GM18873 (cell line): ENCODE measurements at regions not wholly inside any gene's neighbourhood (a gene's known extent, or its start where the extent isn't known, plus 50 kb on each side); places are given as distances from the start of the nearest gene placed in this dataset.

Experiments
- ATAC-seq: cut with Tn5 transposase; IDR thresholded peaks from one replicate; pipeline ENCODE4 v1.9.1; 2021; ENCODE audit warnings: mild to moderate bottlenecking, moderate library complexity, moderate number of reproducible peaks; ENCODE audit not compliant: unreplicated experiment, low FRiP score

DNA sequence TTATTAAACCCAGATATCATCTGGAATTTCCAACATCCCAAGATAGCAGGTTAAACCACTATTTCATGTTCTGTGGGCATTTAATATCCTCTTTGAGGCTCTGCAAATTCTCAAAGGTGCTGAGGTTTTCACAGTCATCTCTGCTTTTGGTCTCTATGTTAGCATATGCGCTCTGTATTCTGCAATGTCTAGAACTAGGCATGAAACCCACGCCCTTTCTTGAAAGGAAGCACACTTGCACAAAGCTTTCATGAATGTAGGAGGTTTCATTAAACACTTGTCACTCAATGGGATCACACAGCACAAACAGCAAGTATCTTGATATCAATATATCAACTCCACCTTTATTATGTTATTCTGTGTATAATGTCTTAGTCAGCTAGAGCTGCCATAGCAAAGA lies 172.0 kb upstream of the USP24 start:
- no peak for ATAC-seq

GRCh38 chr1:55386456-55386855 lies 171.3 kb upstream of the USP24 start:
- no peak for ATAC-seq

DNA sequence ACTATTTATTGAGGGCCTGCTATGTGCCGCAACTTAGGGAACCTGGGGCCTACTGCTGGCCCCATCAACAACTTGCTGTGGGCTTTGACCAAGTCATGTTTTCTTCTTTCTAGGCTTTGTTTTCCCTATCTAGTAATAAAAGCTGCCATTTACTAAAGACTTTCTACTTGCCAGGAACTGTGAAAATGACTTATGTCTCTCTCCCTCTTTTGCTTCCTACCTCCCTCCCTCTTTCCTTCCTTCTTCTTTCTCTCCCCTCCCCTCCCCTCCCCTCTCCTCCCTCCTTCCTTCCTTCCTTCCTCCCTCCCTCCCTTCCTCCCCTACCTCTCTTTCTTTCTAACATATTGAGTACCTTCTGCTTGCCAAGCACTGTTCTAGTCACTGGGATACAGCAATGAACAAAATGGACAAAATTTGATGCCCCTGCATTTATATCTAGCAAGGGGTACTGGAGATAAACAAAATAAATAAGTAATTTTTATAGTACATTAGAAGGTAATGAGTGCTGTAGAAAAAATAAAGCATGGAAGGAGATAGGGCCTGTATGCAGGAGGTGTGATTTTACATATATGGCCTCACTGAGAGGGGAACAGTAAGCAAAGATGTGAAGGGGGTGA lies 170.3 kb upstream of the USP24 start:
- ATAC-seq = no peak

DNA sequence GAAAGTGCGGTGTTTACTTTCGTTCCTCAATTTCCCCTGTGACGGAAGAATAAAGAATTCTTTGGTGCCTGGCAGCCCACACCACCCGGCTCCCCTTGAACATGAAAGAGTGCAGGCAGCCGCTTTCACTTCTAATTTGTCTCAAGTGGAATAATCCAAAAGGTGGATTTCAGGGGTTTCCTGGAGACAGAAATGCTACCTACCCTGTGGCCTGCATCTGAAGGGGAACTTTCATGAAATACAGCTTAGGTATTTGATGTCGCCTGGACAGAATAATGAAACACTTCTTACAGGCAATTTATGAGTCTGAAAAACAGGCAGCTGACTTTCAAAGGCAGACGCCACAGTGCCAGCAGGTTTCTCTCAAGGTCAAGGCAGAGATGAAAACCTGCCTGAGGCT lies 169.5 kb upstream of the USP24 start:
- ATAC-seq = no peak

- no peak for ATAC-seq
Measured at GRCh38 chr1:55382806-55383305, 167.7 kb upstream of the USP24 start.

- ATAC-seq = no peak
Measured at GRCh38 chr1:55381983-55382382, 166.8 kb upstream of the USP24 start.

DNA sequence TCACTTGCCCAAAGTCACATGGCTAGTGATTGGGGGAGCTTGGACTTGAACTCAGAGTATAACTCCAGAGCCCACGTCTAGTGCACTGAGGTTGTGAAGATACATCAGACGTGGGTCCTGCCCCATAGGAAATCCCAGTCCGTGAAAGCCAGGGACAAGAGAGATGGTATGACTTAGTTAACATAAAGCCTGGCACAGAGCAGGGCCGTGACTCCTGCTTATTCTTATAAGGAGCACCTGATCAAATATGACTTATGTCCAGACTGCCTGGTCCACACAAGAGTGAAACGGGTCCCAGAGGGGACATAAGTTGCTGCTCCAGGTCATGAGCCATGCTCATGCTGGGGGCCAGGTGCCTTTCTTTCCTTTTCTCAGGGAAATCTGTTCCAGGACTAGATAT lies 166.3 kb upstream of the USP24 start:
- no peak for ATAC-seq

DNA sequence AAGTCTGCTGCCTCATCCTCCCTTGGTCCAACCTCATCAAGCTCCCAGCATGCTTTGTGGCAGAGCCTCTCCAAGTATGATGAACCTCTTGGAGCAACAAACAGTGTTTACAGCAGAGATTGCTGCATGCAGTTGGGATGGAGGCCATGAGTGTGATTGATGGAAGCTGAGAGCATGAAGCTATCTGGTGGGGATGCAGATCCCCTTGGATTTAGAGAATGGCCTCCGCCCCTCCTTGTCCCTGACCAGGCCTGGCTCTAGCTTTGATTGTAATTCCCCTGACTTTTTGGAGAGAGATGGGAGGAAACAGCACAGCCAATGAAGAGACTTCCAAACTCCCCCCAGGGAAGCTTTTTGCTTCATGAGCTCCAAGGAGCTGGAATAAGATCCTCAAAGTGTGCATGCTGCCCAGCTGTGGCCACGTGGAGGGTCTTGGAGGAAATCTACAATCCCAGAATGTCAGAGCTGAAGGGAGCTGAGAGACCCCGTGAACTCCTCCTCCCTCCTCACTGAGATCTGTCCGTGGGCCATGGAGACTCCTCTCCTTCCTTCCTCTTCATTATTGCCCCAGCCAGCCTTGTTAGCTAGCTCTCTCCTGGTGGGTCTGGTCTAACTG lies 165.3 kb upstream of the USP24 start:
- no peak for ATAC-seq

GRCh38 chr1:55378582-55378981 lies 163.4 kb upstream of the USP24 start:
- ATAC-seq = no peak

DNA sequence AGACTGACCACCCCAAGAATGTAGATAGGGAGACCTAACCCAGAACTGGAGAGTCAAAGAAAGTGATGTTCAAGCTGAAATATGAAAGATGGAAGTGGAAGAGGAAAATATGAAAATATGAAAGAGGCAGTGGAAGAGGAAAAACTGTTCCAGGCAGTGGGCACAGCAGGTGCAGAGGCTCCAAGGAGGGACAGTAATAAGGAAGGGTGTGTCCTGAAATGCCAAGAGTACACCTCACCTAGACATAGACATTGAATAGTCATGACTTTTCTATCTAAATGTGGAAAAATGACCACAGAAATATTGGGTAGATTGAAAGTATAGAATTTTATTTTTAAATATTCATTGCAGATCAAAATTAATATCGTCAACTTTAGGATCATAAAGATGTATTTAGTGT lies 161.7 kb upstream of the USP24 start:
- no peak for ATAC-seq

- ATAC-seq = no peak
Measured at GRCh38 chr1:55375617-55376258, 160.6 kb upstream of the USP24 start.

DNA sequence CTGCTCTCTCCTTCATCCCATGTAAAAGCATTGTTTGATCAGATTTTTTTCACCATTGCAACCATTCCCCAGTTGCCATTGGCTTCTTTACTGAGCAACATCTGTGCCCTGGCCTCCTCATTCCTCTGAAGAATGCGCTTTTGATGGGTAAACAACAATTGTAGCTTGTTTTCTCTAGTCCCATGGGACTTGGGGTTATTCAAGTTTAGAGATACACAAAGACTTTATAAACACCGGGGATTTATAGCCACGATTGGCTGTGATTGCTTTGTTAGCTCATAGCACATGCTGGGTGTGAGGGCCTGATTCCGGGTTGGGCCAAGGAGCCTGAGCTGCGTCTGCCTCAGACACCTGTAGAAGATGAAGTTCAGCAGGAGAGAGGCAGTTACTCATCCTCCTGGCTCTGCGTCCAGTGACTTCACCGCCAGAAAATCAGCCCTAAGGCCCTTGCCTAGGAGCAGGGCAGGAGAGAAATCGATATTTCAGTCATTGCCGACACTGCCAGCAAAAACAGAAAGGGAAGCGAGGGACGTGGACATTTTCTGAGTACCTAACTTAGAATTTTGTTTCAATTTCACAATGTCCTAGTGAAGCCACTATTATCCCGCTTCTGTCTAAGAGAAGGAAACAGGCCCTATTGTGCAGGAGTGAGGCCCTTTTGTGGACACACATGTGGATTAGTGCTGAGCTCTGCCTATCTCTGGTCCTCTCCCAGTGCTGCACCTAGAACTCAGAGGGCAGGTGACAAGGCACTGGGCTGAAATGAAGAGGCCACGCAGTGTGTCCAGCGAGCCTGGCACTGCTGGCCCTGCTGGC lies 159.8 kb upstream of the USP24 start:
- no peak for ATAC-seq

- no peak for ATAC-seq
Measured at GRCh38 chr1:55374216-55374615, 159.1 kb upstream of the USP24 start.

DNA sequence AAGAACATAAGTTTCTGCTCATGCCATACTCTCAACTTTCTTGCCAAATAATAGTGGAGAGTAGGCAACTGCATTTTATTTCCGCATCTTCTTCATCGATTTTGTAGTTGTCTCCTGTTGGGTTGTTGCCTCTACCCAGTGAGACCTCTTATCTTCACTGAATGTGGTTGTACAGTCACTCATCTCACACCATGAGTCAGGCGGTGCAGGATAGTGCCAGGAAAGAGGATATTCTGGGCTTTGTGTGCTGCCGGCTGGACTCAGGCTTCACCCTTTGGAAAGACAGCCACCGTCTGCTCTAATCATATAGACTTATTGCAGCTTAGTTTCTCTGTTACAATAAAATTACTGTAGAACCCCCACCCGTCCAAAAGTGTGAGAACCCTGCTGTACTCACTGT lies 154.3 kb upstream of the USP24 start:
- ATAC-seq = no peak

- no peak for ATAC-seq
Measured at GRCh38 chr1:55368698-55369097, 153.5 kb upstream of the USP24 start.

DNA sequence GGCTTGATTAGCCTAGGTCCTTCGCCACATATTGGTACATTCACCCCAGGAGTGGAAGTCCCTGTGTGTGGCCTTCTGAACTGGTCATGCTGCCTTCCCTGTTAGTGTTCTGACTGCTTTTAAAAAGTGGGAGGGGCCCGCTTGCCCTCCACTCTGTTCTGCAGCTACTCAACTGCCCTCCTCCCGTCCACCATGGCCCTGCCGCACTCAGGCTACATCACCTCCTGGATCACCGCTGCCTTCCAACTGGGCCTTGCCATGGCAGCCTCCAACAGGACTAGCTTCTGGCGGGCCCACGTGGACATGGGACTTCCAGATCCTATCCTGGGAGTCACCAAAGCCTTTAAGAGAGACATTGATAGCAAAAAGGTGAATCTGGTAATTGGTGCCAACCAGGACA lies 152.1 kb upstream of the USP24 start:
- ATAC-seq = no peak

DNA sequence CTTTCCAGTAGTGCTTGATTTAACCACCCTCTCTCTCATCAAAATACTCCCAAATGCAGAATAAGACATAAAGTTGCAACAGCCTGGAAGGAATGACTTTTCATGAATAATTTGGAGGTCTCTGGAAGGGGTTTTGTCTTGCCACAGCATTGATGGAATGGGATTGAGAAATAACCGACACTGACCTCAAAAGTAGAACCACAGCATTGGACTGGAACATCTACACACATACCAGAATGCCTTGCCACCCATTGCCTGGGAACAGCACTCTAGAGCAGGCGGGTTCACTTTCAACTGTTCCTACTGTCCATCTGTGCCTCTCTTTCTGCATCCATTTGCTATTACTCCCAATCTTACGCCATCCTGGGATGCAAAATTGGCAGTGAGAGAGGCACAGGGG lies 149.1 kb upstream of the USP24 start:
- no peak for ATAC-seq

- ATAC-seq = no peak
Measured at GRCh38 chr1:55363268-55363667, 148.1 kb upstream of the USP24 start.

DNA sequence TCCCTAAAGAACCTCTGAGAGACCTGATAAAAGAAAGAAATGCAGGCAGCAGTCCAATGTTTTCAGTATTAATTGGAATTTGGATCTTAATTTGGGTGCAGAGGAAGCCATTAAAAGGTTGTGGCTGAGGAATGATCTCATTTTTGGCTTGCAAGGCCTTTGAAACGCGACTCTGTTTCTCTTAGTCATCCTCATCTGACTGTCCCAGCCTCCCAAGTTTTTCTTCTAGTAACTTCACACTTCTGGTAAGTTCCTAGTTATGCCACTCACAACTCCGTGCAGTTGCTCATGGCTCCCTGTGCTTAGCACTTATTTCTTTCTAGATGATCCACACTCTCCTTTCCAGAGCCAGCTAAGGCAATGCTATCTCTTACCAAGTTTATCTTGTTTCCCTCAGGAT lies 147.4 kb upstream of the USP24 start:
- ATAC-seq = no peak

DNA sequence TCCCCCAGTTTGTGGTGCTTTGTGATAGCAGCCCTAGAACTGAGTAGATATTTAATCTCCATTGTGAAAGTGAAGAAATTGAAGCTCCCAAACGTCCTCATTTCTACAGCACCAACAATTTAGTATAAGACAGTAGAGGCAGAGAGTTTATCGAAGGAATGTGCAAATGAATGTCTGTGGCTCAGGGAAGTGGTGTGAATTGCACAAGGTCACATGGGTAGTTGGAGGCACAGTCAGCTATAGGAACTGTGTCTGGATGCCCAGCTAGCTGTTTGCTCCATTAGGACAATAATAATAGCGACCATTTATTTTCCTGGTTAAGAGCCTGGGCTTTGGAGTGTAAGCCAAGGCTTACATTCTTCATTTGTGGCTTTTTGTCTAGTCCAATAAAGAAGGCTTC lies 144.4 kb upstream of the USP24 start:
- ATAC-seq = no peak

GRCh38 chr1:55358581-55358980 lies 143.4 kb upstream of the USP24 start:
- ATAC-seq = no peak
